Type B pancreatic cell (in vitro differentiated cells): ENCODE measurements at regions not wholly inside any gene's neighbourhood (a gene's known extent, or its start where the extent isn't known, plus 50 kb on each side); places are given as distances from the start of the nearest gene placed in this dataset.
A peak's percentile ranks its signal among the peaks of the same experiment; 100 is the strongest.

ENCODE experiments used
- DNase-seq: peaks from one replicate; pipeline ENCODE4 v3.0.0; 2021; ENCODE audit warnings: mixed read lengths; ENCODE audit not compliant: unreplicated experiment; ENCODE audit errors: extremely low spot score
- H3K27ac Mint-ChIP-seq: 2 replicates; pipeline ENCODE4 v1.8.0; 2021; ENCODE audit warnings: mild to moderate bottlenecking, mixed read lengths
- H3K27me3 Mint-ChIP-seq: 2 replicates; pipeline ENCODE4 v1.8.0; 2021; ENCODE audit warnings: mixed read lengths
- H3K36me3 Mint-ChIP-seq: 2 replicates; pipeline ENCODE4 v1.8.0; 2021; ENCODE audit warnings: mixed read lengths
- H3K4me1 Mint-ChIP-seq: one replicate; pipeline ENCODE4 v1.8.0; 2021; ENCODE audit warnings: mixed read lengths; ENCODE audit not compliant: unreplicated experiment
- H3K4me3 Mint-ChIP-seq: 2 replicates; pipeline ENCODE4 v1.8.0; 2021; ENCODE audit warnings: mild to moderate bottlenecking, mixed read lengths
- H3K9me3 Mint-ChIP-seq: 2 replicates; pipeline ENCODE4 v1.8.0; 2021; ENCODE audit warnings: mixed read lengths
- TF ChIP-seq, protein P1 (sequence below): fragments of 200-600 bp; sonication (generic); conservative IDR thresholded peaks from 2 replicates; pipeline ENCODE4 v1.5.0; 2021; ENCODE audit warnings: antibody characterized with exemption, mild to moderate bottlenecking

DNA sequence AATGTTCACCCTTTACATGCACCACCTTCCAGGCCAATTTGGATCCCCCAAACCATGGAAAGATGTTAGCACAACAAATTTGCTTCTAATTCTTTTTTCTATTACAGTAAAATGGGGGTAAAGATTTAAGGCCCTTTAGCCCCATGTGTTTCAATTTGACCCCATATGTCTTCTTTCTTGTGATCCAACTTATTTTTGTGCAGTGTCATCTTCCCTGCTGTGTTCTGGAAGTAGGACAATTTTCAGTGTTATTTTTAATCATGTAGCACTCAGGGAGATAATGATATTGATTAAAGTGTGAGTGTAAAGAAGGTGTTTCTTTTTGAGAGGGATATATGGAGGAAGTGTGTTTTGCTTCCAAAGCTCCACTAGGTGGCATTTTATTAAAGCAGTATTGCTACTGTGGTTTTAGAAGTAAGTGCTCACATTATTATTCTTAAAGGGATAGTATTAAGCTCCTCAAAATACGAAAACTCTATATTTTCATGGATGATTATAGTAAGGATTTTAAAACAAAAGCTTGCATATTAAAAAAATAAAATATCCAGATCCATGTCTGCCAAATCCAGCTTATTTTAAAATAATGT, 118.7 kb upstream of the ATP10B start:
- Mint-ChIP-seq H3K27ac (peak overlapping the region; percentile 22), H3K4me1 (peaks cover 13% of the 10 kb centered on the region), H3K27me3 (no peaks in the 10 kb centered on the region), H3K36me3 (no peaks in the 10 kb centered on the region), H3K4me3 (no peak overlapping the region), H3K9me3 (no peaks in the 10 kb centered on the region)
- DNase-seq, result no peak
- TF ChIP-seq, protein P1, sequence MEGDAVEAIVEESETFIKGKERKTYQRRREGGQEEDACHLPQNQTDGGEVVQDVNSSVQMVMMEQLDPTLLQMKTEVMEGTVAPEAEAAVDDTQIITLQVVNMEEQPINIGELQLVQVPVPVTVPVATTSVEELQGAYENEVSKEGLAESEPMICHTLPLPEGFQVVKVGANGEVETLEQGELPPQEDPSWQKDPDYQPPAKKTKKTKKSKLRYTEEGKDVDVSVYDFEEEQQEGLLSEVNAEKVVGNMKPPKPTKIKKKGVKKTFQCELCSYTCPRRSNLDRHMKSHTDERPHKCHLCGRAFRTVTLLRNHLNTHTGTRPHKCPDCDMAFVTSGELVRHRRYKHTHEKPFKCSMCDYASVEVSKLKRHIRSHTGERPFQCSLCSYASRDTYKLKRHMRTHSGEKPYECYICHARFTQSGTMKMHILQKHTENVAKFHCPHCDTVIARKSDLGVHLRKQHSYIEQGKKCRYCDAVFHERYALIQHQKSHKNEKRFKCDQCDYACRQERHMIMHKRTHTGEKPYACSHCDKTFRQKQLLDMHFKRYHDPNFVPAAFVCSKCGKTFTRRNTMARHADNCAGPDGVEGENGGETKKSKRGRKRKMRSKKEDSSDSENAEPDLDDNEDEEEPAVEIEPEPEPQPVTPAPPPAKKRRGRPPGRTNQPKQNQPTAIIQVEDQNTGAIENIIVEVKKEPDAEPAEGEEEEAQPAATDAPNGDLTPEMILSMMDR, result peak; percentile 74

DNA sequence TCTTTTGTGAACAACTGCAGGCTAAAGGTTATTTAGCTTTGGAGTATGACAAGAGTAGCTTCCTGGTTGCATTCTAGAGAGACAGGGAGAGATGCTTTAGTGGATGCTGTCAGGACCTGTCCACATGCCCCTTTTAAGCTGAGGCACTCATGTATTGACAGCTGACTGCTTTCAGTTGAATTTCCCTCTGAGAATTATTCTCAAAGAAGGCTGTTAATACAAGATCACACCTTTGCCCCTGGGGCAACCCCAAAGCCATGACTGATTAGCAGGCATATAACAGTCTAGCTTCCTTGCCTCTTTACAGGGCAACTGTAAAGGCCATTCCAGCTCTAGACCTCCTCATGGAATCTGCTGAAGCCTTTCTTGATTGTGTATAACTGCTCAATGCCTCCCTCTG, 117.6 kb upstream of the ATP10B start:
- TF ChIP-seq, protein P1, result no peak
- Mint-ChIP-seq H3K9me3 (no peaks in the 10 kb centered on the region), H3K4me1 (peaks cover 13% of the 10 kb centered on the region), H3K4me3 (no peak overlapping the region), H3K27me3 (no peaks in the 10 kb centered on the region), H3K36me3 (no peaks in the 10 kb centered on the region), H3K27ac (no peak overlapping the region)
- no peak for DNase-seq

DNA sequence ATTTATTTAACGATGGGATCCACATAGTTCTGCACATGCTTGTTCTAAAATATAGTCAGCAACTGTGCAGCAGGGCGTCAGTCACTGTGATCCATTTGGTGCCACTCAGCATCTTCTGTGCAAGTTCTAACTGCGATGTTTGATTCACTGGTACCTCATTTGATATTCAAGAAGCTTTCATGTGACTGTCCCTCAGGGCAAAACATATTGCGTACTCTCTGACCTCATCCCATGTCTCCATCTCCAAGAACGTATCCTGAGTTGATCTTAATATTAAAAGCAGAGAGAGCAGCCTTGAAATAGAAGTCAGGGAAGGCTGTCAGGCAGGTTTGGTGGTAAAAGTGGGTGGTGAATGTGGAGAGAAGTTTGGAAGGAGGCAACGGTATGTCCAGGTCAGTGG, 116.5 kb upstream of the ATP10B start:
- Mint-ChIP-seq H3K4me1 (peaks cover 13% of the 10 kb centered on the region), H3K27ac (no peak overlapping the region), H3K9me3 (no peaks in the 10 kb centered on the region), H3K4me3 (no peak overlapping the region), H3K36me3 (no peaks in the 10 kb centered on the region), H3K27me3 (no peaks in the 10 kb centered on the region)
- TF ChIP-seq, protein P1, result no peak
- DNase-seq, result no peak

DNA sequence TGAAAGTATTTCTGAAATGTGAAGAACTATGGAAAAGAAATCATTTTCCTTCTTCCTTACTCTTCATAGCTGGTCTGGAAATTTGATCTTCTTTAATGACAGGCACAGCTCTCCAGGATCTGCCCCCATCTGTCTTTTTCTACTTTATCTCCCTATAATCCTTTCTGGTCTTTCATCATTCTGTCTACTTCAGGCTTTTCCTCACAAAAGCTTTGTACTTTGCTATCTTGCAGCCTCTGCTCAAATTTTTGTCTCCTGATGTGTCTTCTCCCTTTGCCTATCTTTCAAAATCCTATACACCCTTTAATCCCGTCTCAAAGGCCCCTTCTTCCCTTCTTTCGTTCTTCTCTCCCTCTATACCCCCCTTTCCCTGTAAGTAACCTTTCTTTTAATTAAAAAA, 114.9 kb upstream of the ATP10B start:
- Mint-ChIP-seq H3K4me1 (peaks cover 13% of the 10 kb centered on the region), H3K27ac (no peak overlapping the region), H3K36me3 (no peaks in the 10 kb centered on the region), H3K4me3 (no peak overlapping the region), H3K27me3 (no peaks in the 10 kb centered on the region), H3K9me3 (no peaks in the 10 kb centered on the region)
- TF ChIP-seq, protein P1, result no peak
- DNase-seq, result no peak

DNA sequence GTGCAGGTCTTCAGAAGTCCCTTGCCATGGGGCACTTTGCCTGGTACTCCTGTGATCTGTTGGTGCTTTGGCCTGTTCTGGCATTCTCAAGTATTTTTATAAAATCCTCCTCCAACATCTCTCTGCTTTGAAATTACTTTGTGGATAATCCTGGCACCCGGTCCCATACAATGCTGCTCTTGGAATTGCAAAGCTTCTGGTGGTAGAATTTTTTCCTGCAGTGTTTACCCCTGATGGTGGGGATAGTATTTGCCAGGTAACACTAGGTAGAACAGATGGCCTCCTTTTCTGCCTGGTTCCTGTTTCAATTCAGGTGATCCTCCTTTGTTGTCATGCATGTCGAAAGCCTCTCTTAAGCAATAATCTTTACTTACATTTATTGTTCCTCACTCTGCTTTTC, 109.8 kb upstream of the ATP10B start:
- no peaks in the 10 kb centered on the region for H3K4me1 Mint-ChIP-seq
- H3K27me3 Mint-ChIP-seq, result no peaks in the 10 kb centered on the region
- H3K4me3 Mint-ChIP-seq, result no peak overlapping the region
- DNase-seq, result no peak
- no peaks in the 10 kb centered on the region for H3K9me3 Mint-ChIP-seq
- no peaks in the 10 kb centered on the region for H3K36me3 Mint-ChIP-seq
- TF ChIP-seq, protein P1, result no peak
- peak overlapping the region; percentile 46 for H3K27ac Mint-ChIP-seq

DNA sequence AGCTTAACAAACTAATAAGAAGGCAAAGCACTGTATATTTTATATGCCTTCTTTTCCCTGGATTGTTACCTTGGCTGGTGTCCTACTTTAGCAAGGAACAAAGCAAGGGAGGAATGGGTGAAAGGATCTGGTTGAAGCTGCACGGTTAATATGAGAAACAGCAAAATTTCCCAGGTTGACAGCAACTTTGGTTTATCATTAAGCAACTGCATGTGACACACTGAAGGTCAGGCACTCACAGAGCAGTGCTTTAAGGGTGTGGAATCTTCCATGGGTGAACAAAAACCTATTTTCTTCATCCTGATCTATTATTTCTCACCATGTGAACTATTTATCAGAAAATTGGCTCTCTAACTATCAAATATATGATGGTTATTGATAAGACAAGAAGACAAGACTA, 109.0 kb upstream of the ATP10B start:
- Mint-ChIP-seq H3K9me3 (no peaks in the 10 kb centered on the region), H3K27me3 (no peaks in the 10 kb centered on the region), H3K27ac (no peak overlapping the region), H3K4me1 (no peaks in the 10 kb centered on the region), H3K4me3 (no peak overlapping the region), H3K36me3 (no peaks in the 10 kb centered on the region)
- TF ChIP-seq, protein P1, result no peak
- no peak for DNase-seq
